Hindlimb muscle (tissue), 1 donor: ENCODE measurements at regions not wholly inside any gene's neighbourhood (a gene's known extent, or its start where the extent isn't known, plus 50 kb on each side); places are given as distances from the start of the nearest gene placed in this dataset.

Experiments
- DNase-seq: peaks from one replicate; pipeline ENCODE4 v3.0.0-alpha.2; 2013

DNA sequence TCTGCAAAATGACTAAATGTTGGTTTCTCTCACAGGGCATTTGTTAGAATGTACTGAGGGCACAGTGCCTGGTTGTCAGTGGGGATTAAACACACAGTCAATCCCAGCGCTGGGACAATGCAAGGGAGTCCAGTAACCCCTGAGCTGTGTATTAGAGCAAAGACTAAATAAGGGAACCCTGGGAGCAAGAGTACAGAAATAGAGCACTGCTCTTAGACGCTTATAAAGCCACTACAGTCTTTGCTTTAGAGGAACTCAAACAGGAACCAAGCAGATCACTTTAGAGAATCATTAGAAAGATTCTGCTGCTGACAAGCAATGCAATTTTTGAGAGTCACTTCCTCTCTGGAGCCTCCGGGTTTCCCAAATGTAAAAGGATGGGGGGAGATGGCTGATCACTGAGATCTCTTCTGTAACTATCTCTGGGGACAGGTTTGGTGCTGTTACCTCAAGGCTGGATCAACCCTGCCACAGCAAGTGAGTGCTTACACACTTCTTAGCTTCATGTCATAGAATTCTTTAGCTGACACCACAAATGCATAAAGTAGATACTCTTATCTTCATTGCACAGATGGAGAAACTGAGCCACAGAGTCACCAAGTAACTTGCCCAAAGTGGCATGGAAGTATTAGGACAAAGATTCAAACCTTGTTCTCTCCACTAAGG lies 137.8 kb upstream of the CPEB2 start:
- DNase-seq = no peak

DNA sequence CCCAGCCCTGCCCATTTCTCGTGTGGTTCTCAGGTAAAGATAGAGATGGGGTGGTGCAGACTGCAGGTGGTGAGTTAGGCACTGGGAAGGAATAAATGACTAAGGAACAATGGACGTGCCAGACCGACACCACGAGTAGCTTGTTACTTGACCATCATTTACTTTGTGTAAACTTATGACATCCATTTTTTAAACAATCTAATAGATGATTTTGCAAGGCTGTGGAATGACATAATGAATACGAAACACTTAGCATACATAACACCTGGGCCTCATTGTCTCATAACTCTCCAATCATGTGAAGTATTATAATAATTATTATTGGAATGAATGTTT lies 137.3 kb upstream of the CPEB2 start:
- no peak for DNase-seq

DNA sequence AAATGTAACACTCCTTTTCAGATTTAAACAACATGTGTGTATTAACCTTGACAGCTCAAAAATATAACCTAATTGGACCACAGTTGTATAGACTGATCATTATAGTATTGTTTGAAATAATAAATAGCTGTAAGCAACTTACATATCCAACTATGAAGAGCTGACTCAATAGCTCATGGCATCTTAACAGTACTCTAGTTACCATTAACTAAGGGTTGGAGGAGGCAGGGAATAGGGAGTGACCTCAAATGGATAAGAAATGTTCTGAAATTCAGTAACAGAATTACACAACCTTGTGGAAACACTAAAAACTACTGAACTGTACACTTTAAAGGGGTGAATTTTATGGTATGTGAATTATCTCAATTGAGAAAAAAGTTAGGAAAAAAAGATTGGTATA lies 136.5 kb upstream of the CPEB2 start:
- DNase-seq = no peak

DNA sequence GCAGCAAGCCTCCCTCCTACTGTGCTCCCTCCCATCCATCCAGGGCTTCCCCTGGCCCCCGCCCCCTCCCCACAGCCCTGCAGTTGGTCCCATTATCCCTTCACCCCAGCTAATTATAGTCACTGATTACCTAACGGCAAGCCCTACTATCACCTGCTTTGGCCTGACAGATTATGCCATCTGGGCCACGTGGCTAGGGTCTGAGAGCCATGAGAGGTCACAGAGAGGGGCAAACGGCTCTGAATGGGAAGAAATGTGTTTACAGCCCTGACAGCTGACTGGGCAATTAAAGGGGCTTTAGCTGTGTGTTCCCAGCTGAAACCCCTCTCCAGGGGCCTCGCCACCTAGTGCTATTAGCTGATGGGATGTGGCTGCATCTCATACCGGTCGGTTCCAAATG lies 134.4 kb upstream of the CPEB2 start:
- DNase-seq = no peak

- no peak for DNase-seq
Observed at GRCh38 chr4:14868426-14869395, 133.6 kb upstream of the CPEB2 start.

DNA sequence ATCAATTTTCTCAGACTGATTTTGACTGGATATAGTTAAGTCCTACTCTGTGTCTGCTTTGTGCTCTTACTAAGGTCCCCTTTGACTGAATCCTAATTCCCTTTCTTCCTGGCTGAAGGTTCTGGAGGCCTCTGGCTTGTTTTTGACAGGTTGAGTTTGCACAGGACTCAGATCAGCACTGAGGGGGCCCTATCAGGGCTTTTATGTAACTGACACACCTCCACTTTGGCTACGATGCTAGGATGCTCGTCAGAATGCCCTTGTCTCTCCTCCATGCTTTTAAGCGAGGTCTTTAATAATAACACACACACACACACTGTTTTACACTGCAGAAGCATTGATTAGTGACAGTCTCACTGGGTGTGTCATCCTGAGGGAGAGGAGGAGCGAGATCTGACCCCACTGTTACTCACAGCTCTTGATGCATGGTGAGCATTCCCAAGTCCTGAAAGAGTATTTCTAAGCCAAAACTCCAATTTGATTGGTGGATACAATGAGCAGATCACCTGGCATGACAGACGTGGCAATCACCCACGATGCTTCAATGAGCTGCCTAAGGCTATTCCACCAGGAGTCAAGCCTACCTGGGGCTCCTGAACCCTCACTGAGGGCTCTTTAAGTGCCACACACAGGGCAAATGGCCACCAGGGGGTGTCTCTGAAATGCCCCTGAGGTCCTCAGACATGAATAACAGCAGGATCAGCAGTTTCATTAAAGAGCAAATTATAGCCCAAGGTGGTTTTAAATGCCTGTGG lies 130.4 kb upstream of the CPEB2 start:
- no peak for DNase-seq

DNA sequence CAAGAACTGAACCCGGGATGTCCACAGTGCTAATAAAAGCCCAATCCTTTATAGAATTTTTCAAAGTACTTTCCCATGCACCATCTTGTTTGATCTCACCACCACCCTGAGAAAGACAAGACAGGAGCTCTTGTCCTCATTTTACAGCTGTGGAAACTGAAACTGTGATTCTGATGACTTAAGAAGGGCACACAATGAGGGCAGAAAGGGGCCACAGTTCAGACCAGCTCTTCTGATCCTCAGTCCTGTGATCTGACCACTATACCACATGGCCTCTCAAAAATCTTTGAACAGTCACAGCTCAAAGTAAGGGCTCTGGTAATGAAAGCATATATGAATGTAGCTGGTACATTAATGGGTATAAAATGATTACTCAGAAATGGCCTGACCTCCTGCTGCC lies 127.3 kb upstream of the CPEB2 start:
- no peak for DNase-seq

GRCh38 chr4:14877246-14878225 lies 124.7 kb upstream of the CPEB2 start:
- no peak for DNase-seq

DNA sequence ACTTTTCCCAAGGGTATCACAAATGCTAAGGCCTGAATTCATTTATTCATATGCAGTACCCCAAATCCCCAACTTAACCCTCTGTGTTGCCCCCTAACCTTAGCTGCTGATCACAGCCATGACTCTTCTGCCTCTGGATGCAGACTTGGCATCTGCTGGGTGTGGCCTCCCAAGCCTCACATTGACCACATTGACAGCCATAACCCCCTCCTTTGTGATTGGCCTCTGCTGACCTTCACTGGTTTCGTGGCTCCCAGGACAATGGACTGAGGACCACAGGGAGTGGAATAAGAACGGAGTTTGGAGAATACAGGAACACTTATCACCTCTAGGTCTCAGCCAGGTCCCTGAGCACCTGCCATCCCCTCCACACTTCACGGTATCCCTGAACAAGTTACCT lies 123.6 kb upstream of the CPEB2 start:
- no peak for DNase-seq

GRCh38 chr4:14879683-14880082 lies 122.6 kb upstream of the CPEB2 start:
- no peak for DNase-seq

- DNase-seq = no peak
Observed at GRCh38 chr4:14880805-14881204, 121.5 kb upstream of the CPEB2 start.

GRCh38 chr4:14883166-14883565 lies 119.1 kb upstream of the CPEB2 start:
- DNase-seq = no peak

GRCh38 chr4:14883661-14884060 lies 118.6 kb upstream of the CPEB2 start:
- DNase-seq = no peak

GRCh38 chr4:14887842-14888433 lies 114.3 kb upstream of the CPEB2 start:
- DNase-seq = no peak

- DNase-seq = no peak
Observed at GRCh38 chr4:14888790-14889572, 113.3 kb upstream of the CPEB2 start.

DNA sequence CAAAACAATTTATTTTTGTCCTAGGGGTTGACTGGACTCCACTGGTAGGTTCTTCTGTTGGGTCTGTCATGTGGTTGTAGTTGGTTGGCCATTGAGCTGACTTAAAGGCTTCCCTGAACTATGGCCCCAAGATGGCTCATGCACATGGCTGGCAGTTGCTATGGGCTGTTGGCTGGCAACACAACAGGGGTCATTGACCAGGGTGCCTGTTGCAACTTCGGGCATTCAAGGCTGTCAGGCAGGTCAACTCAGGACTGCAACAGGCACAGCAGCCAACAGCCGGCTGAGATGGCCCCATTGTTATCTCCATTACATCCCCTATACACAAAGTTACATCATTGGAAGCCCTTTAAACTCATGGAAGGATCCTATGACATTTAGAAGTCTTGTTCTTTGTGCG lies 109.7 kb upstream of the CPEB2 start:
- no peak for DNase-seq

DNA sequence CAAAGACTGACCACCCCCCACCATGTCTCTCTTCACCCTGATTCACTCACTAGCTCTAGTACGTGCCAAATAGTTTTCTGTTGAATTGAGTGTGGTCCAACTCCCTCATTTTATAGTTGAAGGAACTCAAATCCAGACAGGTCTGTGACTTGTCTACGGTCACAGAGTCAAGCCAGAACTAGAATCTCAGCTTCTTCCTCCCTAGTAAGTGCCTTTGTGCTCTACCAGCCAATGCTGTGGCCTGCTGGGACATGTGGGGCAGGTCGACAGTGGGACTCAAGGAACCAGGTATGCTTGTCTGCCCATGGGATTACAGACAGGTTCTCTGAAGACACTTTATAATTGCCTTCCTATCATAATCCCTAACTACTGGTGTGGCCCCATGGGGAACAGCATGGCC lies 108.6 kb upstream of the CPEB2 start:
- no peak for DNase-seq

DNA sequence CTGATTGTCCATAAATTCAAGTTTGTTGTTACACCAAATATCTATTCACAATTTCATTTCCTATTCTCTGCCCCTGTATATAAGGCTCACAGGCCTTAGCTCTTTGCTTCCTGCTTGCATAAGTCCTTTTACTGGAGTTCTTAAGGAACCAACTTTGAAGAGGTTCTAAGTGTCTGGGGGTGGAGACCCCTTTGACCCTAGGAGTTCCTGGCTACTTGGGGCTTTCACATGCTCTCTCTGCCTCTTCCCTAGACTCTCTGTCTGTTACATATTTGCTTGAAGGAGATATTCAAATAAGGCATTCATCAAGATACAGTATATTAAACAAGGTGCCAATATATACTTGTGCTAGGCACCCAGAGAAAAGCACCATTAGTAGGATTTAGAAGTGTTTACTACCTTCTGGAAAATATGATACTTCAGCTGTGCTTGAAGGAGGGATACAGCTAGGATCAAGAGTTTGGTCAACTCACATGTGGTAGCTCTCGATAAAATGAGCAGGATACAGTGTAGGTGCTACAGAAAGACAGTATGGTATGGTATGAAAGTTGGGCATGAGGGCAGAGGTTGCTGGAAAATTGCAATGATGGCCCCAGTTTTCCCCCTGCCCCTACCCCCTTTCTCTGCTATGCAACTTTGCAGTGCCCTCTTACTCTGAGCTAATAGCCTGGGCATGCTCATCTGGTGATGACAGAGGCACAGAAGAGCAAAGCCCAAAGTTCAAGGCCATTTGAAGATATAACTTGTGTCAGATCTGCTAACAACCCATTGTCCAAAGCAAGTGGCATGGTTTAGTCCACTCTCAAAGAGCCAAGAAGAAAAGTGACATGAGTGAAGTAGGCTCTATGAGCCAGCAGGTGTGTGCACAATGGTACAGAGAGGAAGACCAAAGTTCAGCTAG lies 107.6 kb upstream of the CPEB2 start:
- no peak for DNase-seq

- DNase-seq = no peak
Observed at GRCh38 chr4:14896656-14897175, 105.6 kb upstream of the CPEB2 start.

DNA sequence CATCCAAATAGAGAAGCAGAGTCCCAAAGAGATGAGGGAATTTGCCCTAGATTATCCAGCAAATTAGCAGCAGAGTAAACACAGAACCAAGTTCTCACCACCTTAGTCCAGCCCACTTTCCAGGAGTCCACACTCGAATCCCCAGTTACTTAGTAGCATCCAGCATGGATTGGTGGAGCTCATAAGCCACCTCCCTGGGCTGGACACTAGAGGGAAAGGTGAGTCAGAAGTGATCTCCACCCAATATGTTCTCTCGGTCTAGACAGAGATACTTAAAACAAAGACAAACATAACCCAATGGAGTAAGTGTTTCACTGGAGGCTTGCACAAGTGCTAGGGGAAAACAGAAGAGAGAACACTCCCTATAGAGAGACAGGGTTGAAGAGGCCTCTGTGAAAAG lies 105.1 kb upstream of the CPEB2 start:
- DNase-seq = no peak
